GM19099 (cell line): ENCODE measurements at regions not wholly inside any gene's neighbourhood (a gene's known extent, or its start where the extent isn't known, plus 50 kb on each side); places are given as distances from the start of the nearest gene placed in this dataset.

Experiments
- POLR2A ChIP-seq: IDR thresholded peaks from 3 replicates; pipeline ENCODE4 v1.6.1; 2011; ENCODE audit warnings: low read depth; ENCODE audit not compliant: insufficient read length; ENCODE audit errors: extremely low read depth

GRCh38 chr3:106381286-106381938 is 512.6 kb upstream of the CBLB start:
- no peak for TF ChIP-seq POLR2A

- TF ChIP-seq POLR2A, result no peak
These were observed 513.1 kb upstream of the CBLB start for GRCh38 chr3:106381939-106382335.

GRCh38 chr3:106386050-106386449 is 517.2 kb upstream of the CBLB start:
- no peak for TF ChIP-seq POLR2A

- no peak for TF ChIP-seq POLR2A
These were observed 524.1 kb upstream of the CBLB start for GRCh38 chr3:106392915-106393314.

- TF ChIP-seq POLR2A, result no peak
These were observed 528.2 kb upstream of the CBLB start for GRCh38 chr3:106397006-106397405.

GRCh38 chr3:106398891-106399600 is 530.2 kb upstream of the CBLB start:
- no peak for TF ChIP-seq POLR2A

- no peak for TF ChIP-seq POLR2A
These were observed 530.9 kb upstream of the CBLB start for GRCh38 chr3:106399761-106400160.

GRCh38 chr3:106401666-106402490 is 533.1 kb upstream of the CBLB start:
- no peak for TF ChIP-seq POLR2A

GRCh38 chr3:106403371-106404145 is 534.7 kb upstream of the CBLB start:
- TF ChIP-seq POLR2A, result no peak

- no peak for TF ChIP-seq POLR2A
These were observed 544.9 kb upstream of the CBLB start for GRCh38 chr3:106413683-106414082.

- TF ChIP-seq POLR2A, result no peak
These were observed 551.8 kb upstream of the CBLB start for GRCh38 chr3:106420628-106421027.

- no peak for TF ChIP-seq POLR2A
These were observed 552.6 kb upstream of the CBLB start for GRCh38 chr3:106421426-106421825.

GRCh38 chr3:106421909-106422308 is 553.1 kb upstream of the CBLB start:
- no peak for TF ChIP-seq POLR2A

GRCh38 chr3:106423321-106424225 is 554.8 kb upstream of the CBLB start:
- TF ChIP-seq POLR2A, result no peak

GRCh38 chr3:106425026-106425425 is 556.2 kb upstream of the CBLB start:
- TF ChIP-seq POLR2A, result no peak

GRCh38 chr3:106425916-106426315 is 557.1 kb upstream of the CBLB start:
- TF ChIP-seq POLR2A, result no peak
